ENCODE measurements at regions not wholly inside any gene's neighbourhood (a gene's known extent, or its start where the extent isn't known, plus 50 kb on each side); places are given as distances from the start of the nearest gene placed in this dataset.
"Not testable (repeated sequence)": the region's sequence is repeated elsewhere in the genome, so short reads cannot be mapped to it uniquely, and the experiment has no call there.

GRCh38 chr1:70751676-70752287 is 295.8 kb downstream of the PTGER3 start:
- H3K27me3 Mint-ChIP-seq; POLR2A ChIA-PET; ATAC-seq (ENCODE audit: low read depth); H3K27ac Mint-ChIP-seq; H3K27ac ChIP-seq (ENCODE audit: low read length in 2 of 2); intact Hi-C loops (cut with micrococcal nuclease); H2AFZ ChIP-seq (ENCODE audit: insufficient read depth, low read depth, low read length, poor library complexity, severe bottlenecking); CTCF ChIA-PET; H3K4me1 Mint-ChIP-seq; H3K4me1 ChIP-seq (ENCODE audit: control insufficient read depth in 2 of 2, insufficient read depth in 2 of 2, low read length in 2 of 2); H3K4me3 ChIP-seq (ENCODE audit: control extremely low read depth in 1 of 5, extremely low read depth in 1 of 5, insufficient read depth in 1 of 5, low read depth in 2 of 5, low read length in 4 of 5); H3K36me3 ChIP-seq (replicated peaks in 1 of 2; ENCODE audit: control extremely low read depth in 1 of 2, control insufficient read depth in 1 of 2, extremely low read depth in 1 of 2, insufficient read depth in 2 of 2, low read length in 1 of 2); H3K4me3 Mint-ChIP-seq; H4K20me1 ChIP-seq (ENCODE audit: control insufficient read depth, insufficient read depth, low read length, poor library complexity, severe bottlenecking); H3K9ac ChIP-seq (ENCODE audit: low read length); H3K27me3 ChIP-seq (replicated peaks in 1 of 4; ENCODE audit: control extremely low read depth in 1 of 4, control insufficient read depth in 3 of 4, insufficient read depth in 4 of 4, low read length in 3 of 4); DNase-seq; H3K79me2 ChIP-seq (ENCODE audit: control insufficient read depth, insufficient read depth, low read length); H3K4me2 ChIP-seq (replicated peaks; ENCODE audit: low read depth, low read length, poor library complexity, severe bottlenecking): not testable (repeated sequence)
- H3K9me3 Mint-ChIP-seq (ENCODE audit: insufficient read depth): peaks cover 13% of the 10 kb centered on the region
- 80% methylated on average over 3 of the region's 6 CpGs for WGBS (ENCODE audit: insufficient coverage)
- H3K9me3 ChIP-seq (ENCODE audit: control extremely low read depth in 1 of 3, control insufficient read depth in 2 of 3, insufficient read depth in 1 of 3, low read length in 2 of 3): peaks cover 0 to 20% (median 2%) of the 10 kb centered on the region in 3 donors

- H4K20me1 ChIP-seq (ENCODE audit: control insufficient read depth, insufficient read depth, low read length, poor library complexity, severe bottlenecking): no peaks in the 10 kb centered on the region
- ChIA-PET POLR2A (no interaction called here), CTCF (no interaction called here)
- no peaks in the 10 kb centered on the region for H3K79me2 ChIP-seq (ENCODE audit: control insufficient read depth, insufficient read depth, low read length)
- no peak overlapping the region for H2AFZ ChIP-seq (ENCODE audit: insufficient read depth, low read depth, low read length, poor library complexity, severe bottlenecking)
- TF ChIP-seq, protein P1, sequence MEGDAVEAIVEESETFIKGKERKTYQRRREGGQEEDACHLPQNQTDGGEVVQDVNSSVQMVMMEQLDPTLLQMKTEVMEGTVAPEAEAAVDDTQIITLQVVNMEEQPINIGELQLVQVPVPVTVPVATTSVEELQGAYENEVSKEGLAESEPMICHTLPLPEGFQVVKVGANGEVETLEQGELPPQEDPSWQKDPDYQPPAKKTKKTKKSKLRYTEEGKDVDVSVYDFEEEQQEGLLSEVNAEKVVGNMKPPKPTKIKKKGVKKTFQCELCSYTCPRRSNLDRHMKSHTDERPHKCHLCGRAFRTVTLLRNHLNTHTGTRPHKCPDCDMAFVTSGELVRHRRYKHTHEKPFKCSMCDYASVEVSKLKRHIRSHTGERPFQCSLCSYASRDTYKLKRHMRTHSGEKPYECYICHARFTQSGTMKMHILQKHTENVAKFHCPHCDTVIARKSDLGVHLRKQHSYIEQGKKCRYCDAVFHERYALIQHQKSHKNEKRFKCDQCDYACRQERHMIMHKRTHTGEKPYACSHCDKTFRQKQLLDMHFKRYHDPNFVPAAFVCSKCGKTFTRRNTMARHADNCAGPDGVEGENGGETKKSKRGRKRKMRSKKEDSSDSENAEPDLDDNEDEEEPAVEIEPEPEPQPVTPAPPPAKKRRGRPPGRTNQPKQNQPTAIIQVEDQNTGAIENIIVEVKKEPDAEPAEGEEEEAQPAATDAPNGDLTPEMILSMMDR (IDR thresholded peaks at IDR 0.05): no peak
- no peak for TF ChIP-seq EZH2 (IDR thresholded peaks at IDR 0.05; ENCODE audit: borderline replicate concordance, insufficient read depth, low read depth, low read length, poor library complexity, severe bottlenecking)
- ATAC-seq (ENCODE audit: low read depth): no peak
- H3K9ac ChIP-seq (ENCODE audit: low read length): no peak overlapping the region
- intact Hi-C loops (cut with micrococcal nuclease): no loop called here
- no peaks in the 10 kb centered on the region for H3K27me3 ChIP-seq (replicated peaks in 1 of 4; ENCODE audit: control extremely low read depth in 1 of 4, control insufficient read depth in 3 of 4, insufficient read depth in 4 of 4, low read length in 3 of 4)
- H3K4me2 ChIP-seq (replicated peaks; ENCODE audit: low read depth, low read length, poor library complexity, severe bottlenecking): no peak overlapping the region
- H3K4me3 ChIP-seq (ENCODE audit: control extremely low read depth in 1 of 5, extremely low read depth in 1 of 5, insufficient read depth in 1 of 5, low read depth in 2 of 5, low read length in 4 of 5): no peak overlapping the region
- H3K27ac ChIP-seq (ENCODE audit: low read length in 2 of 2): no peak overlapping the region
- no peak overlapping the region for H3K27ac Mint-ChIP-seq
- H3K36me3 ChIP-seq (replicated peaks in 1 of 2; ENCODE audit: control extremely low read depth in 1 of 2, control insufficient read depth in 1 of 2, extremely low read depth in 1 of 2, insufficient read depth in 2 of 2, low read length in 1 of 2): no peaks in the 10 kb centered on the region
- no peak overlapping the region for H3K4me3 Mint-ChIP-seq
- no peaks in the 10 kb centered on the region for H3K4me1 Mint-ChIP-seq
- no CpG with 5 or more reads among the region's 4 CpGs for WGBS (ENCODE audit: insufficient coverage)
- DNase-seq: no peak
- no peaks in the 10 kb centered on the region for H3K4me1 ChIP-seq (ENCODE audit: control insufficient read depth in 2 of 2, insufficient read depth in 2 of 2, low read length in 2 of 2)
- H3K27me3 Mint-ChIP-seq: no peaks in the 10 kb centered on the region
- H3K9me3 ChIP-seq (ENCODE audit: control extremely low read depth in 1 of 3, control insufficient read depth in 2 of 3, insufficient read depth in 1 of 3, low read length in 2 of 3): peaks cover 0 to 17% (median 0%) of the 10 kb centered on the region in 3 donors
- H3K9me3 Mint-ChIP-seq (ENCODE audit: insufficient read depth): peaks cover 4% of the 10 kb centered on the region
Measured at GRCh38 chr1:70754701-70755100, 292.9 kb downstream of the PTGER3 start.
